NCI-H524 treated with DMSO at 0.1 percent for 48 hours (cell line): ENCODE measurements at regions not wholly inside any gene's neighbourhood (a gene's known extent, or its start where the extent isn't known, plus 50 kb on each side); places are given as distances from the start of the nearest gene placed in this dataset.
A peak's percentile ranks its signal among the peaks of the same experiment; 100 is the strongest.
"Not testable (repeated sequence)": the region's sequence is repeated elsewhere in the genome, so short reads cannot be mapped to it uniquely, and the experiment has no call there.

ENCODE experiments used
- DNase-seq: peaks from one replicate; lab custom pipeline; 2025; lab: John Stamatoyannopoulos, UW

DNA sequence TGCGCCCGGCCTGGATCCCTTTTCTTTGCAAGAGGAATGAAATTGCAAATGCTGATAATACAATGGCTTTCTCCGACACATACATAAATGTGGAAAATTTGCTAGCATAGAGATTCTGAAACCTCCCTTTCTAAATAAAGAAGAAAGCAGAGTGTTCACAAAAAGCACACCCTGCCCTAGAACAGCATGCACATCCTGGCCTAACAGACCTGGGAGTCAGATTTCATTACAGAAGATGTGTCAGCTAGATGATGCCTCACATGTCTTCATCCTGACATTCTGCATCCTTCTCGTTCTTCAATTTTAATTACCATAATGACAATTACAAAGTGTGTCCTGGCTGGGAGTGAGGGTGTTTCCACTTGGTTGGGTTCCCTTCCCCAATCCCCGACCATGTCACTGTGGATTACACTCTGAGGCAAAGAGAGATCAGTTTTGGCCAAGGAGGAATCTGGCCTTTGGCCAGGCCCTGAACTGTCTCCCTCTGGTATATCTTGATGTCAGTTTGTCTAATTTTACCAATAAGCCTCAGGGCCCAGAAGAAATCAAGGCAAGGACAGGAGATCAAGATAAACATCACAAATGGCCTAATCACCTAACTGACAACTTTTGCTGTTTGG is 104.9 kb upstream of the SPATA12 start:
- no peak for DNase-seq

DNA sequence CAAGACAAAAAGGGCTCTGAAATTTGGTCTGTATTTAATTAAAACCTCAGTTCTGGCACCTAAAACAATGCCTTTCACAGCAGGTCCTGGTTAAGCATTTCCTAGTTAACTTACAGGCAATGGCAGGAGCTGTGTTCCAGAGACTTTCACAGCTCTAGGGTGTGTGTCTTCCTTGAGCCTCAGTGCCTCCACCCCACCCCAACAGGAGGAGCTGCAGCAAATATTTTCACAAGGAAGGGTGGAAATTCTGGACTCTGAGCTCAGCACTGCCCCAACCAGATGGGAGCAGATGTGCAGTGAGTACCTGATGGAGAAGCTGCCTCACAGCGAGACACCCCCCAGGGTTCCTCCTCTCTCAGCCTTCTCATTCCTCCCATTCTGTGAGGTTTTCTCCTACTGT is 106.3 kb upstream of the SPATA12 start:
- no peak for DNase-seq

DNA sequence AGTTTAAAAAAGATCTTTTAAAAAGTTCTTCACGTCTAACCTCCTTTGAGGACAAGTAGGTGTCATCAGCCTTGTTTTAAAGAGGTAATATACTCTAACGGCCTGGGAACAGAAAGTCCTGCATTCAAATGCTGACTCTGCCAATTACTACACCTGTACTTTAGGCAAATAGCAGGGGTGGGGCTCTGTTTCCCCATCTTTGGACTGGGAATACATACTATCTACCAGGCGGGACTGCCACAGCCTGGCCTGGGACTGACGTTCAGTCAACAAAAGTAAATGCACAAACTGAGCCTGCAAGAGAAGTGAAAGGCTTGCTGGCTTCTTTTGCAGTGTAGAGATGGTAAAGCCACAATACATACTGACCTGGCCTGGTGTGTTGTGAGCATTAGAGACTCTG is 107.6 kb upstream of the SPATA12 start:
- no peak for DNase-seq

DNA sequence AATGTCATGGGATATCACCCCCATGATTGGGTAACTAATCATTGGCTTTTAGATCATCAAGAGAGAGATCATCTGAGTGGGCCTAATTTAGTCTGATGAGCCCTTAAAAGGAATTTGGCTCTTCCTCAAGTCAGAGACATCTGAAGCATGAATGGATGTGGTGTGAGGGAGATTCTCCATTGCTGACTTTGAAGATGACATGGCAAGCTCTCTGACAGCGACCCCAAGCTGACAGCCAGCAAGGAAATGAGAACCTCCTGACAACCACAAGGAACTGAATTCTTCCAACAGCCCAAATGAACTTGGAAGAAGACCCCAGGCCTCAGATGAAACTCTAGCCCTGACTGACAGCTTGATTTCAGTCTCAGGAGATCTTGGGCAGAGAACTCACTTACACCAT is 108.4 kb upstream of the SPATA12 start:
- no peak for DNase-seq

DNA sequence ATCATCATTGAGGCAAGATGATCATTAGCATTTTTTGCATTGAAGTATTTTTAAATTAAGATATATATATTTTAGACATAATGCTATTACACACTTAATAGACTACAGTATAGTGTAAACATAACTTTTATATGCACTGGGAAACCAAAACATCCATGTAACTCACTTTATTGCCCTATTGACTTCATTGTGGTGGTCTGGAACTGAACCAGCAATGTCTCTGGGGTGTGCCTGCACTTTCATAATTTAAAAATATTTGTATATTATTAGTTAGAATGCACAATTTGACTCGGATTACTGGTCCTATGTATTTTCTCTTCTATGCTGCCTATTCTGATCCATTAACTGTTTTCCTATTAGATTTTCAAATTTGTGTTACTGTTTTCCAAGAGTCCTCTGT is 109.1 kb upstream of the SPATA12 start:
- DNase-seq: no peak

DNA sequence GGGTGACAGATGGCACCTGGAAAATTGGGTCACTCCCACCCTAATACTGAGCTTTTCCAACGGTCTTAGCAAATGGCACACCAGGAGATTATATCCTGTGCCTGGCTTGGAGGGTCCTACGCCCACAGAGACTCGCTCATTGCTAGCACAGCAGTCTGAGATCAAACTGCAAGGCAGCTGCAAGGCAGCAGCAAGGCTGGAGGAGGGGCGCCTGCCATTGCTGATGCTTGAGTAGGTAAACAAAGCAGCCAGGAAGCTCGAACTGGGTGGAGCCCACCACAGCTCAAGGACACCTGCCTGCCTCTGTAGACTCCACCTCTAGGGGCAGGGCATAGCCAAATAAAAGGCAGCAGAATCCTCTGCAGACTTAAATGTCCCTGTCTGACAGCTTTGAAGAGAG is 115.1 kb upstream of the SPATA12 start:
- DNase-seq: not testable (repeated sequence)

DNA sequence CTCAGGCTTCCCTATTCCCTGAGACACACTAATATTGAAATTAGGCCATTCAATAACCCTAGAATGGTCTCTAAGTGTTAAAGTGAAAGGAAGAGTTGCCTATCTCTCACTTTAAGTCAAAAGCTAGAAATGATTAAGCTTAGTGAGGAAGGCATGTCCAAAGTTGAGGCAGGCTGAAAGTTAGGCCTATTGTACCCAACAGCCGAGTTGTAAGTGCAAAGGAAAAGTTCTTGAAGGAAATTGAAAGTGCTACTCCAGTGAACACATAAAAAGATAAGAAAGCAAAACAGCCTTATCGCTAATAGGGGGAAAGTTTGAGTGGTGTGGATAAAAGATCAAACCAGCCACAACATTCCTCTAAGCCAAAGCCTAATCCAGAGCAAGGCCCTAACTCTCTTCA is 117.9 kb upstream of the SPATA12 start:
- DNase-seq: no peak

DNA sequence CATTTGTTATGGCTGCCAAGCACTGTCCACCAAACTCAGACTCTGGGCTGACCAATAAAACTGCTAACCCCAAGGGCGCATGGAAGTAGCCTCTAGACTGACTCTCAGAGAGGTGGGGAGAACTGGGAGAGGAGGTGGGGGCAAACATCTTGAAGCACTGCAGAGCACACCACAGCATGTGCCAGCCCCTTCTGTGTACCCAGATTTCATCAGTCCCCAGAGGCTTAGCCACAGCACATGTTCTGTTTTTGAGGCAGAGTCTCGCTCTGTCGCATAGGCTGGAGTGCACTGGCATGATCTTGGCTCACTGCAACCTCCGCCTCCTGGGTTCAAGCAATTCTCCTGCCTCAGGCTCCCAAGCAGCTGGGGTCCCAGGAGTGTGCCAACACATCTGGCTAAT is 119.5 kb upstream of the SPATA12 start:
- peak; percentile 17 for DNase-seq

DNA sequence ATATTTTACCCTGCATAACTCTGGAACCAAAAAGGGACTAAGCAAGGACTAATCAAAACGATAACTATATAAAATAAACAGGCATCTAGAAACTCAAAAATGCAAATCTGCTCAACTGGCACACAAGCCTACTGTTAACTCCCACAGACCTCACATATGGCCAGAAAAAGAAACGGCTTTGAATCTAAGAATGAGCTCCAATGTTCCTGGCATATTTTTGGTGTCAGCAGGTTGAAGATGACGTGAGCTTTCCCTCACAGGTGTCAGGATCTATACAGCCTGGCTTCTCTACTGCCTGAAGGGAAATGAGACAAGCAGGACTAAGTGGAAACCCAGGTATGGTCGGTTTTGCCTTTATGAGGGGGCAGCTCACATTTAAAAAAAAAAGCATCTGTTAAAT is 120.1 kb upstream of the SPATA12 start:
- no peak for DNase-seq

DNA sequence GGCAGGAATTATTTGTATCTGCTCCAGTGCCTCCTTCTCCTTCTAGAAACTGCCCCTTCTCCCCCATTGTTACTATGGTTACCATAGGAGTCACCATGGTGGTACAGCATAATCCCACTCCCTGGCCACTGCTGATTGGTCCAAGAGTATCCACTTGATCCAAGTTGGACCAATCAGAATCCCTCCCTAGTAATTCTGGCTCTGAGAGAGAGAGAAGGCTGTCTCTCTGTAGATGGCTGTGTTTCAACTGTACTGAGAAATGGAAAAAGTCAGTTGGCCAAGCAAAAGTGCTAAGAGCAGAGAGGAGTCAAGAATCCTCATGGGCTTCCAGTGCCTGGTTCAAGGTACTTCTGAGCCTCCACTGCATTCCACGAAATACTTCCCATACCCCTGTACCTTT is 120.6 kb upstream of the SPATA12 start:
- DNase-seq: peak; percentile 69

DNA sequence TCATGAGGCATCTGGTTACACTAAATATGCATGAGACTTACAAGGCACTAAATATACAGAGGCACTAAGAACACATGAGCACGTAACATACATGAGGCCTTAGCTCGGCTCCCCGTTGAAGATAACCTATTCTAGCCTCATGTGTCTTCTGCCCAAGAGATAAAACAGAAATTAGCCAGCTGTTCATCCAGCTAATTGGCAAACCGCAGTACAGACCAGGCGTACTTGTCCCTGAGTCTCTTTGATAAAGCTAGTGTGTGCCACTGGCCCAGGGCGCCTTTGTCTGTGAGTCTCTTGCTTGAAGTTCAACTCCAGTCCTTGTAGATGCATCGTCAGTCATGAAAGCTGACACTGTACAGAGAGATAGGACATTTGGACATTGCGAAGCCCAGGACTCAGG is 121.9 kb upstream of the SPATA12 start:
- DNase-seq: no peak

DNA sequence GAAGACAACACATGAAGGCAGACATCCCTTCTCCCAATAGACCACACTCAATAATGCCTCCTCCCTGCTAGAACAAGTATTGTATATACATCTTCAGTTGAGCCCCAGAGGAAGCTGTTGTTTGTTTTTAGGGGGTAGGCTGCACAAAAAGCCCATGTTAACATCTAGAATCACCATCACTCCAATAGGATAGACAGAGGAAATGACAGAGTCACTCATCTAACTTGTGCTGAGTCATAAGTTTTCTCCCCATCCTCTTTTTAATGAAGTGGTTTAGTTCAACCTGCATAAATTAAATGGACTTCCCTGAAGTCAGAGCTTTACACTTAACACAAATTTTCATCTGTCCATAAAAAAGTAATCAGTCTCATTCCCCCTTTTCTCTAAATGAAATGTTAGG is 122.9 kb upstream of the SPATA12 start:
- DNase-seq: no peak

DNA sequence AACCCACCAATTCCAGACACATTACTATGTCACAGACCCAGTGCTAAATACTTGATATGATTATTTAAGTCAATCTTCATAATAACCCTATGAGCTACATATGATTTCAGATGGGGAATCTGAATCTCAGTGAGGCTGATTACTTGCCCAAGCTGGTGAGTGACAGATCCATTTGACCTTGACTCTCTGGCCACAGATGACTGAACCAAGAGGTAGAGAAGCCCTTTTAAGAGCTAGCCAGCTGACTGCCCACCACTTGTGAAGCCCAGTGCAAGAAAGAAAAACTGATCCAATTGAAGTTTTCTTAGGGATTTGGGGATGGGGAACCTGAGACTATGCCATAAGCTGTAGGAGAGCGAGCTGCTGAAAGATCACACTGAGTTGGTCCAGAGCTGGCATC is 124.7 kb upstream of the SPATA12 start:
- DNase-seq: no peak

DNA sequence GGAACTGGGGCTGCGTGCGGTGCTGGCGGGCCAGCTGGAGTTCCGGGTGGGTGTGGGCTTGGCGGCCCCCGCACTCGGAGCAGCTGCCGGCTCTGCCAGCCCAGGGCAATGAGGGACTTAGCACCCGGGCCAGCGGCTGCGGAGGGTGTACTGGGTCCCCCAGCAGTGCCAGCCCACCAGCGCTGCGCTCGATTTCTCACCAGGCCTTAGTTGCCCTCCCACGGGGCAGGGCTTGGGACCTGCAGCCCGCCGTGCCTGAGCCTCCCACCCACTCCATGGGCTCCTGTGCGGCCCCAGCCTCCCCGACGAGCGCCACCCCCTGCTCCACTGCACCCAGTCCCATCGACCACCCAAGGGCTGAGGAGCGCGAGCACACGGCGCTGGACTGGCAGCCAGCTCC is 126.0 kb upstream of the SPATA12 start:
- DNase-seq: not testable (repeated sequence)

DNA sequence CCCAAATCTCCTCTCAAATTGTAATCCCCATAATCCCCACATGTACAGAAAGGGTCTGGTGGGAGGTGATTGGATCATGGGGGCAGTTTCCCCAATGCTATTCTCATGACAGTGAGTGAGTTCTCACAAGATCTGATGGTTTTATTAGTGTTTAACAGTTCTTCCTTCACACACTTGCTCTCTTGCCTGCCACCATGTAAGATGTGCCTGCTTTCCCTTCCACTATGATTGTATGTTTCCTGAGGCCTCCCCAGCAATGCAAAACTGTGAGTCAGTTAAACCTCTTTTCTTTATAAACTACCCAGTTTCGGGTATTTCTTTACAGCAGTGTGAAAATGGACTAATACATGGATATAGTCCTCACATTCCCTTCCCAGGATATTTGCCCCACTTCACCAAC is 126.7 kb upstream of the SPATA12 start:
- DNase-seq: no peak

DNA sequence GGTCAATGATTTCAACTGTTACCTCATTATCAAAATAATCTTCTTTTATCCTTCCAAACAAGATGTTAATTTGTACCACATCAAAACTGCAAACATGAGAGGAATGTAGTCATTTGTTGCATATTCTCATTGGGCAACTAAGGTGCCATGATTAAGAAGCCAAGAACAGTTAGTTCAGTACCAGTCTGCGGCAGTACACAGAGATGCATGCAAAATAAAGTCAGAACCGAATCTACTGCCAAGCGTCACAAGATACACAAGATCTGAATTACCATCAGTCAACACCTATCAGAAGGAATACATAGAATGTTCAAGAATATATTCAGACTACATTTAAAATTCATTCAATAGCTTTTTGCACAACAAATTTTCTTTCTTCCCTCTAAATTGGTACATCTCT is 127.6 kb upstream of the SPATA12 start:
- DNase-seq: no peak

DNA sequence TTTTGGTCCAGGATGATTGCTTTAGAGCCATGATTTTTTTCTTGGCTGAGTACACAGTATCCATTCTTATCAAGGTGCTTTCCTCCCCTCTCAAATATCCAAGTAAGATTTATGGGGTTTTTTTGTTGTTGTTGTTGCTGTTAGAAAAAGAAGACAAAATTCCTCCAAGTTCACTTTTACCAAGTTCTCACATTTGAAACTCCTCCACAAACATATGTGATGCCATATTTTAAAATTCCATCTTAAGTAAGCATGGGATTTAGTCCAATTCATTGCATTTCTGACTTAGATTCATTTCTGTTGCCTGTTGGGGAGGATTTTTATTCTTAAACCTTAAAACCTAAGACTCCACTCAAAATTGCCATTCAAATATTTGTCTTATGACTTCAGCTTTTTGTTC is 128.6 kb upstream of the SPATA12 start:
- DNase-seq: no peak

DNA sequence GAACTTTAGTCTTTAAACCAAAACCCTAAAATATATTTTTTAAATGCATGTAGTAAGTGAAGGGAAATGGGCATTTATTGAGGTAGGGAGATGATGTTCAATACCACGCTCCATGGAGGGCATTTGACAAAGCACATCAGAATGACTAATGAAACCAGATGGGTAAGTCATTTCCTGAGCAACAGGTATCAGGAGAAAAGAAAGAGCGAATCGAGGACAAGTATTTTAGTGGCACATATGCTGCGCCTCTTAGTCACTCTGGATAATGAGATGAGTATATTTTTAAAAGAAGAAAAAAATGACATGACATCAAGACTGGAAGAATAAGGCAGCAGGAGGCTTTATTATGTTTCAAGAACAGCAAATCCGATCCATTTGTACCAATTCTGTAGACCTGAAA is 129.0 kb upstream of the ARHGEF3 start:
- no peak for DNase-seq

DNA sequence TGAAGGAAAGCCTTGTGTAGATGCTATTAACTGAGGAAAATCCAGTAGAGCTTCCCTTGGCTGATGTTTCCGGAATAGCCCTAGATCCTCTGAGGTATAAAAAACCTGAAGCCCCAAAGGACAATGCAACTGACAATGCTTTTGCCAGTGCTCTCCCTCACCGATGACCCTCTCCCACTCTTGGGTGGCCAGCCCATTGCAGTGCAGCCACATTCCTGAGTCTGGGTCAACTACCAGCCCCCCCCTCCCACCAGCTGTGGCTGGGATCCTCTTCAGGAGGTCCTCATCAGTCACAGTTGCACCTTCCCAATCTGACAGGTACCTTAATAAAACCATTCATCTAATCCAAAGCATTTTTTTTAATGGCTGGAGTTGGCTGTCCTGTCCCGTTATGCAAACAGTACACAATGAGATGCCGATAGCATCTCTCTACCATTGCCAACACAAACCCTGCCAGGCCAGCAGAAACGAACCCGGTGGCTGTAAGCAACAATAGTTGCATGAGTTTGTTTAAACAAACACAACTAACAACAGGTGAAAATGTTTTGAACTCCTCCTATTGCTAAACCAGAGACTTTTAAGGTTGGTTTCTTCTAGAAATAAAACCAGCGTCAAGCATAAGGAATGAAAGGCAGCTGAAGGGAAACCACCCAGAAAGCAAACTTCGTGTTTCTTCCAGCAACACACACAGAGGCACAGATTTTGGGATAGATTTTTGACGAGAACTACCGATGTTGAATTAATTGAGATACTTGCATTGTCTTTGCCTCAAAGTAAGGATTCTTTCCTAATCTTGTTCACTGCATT is 128.3 kb upstream of the ARHGEF3 start:
- DNase-seq: no peak

DNA sequence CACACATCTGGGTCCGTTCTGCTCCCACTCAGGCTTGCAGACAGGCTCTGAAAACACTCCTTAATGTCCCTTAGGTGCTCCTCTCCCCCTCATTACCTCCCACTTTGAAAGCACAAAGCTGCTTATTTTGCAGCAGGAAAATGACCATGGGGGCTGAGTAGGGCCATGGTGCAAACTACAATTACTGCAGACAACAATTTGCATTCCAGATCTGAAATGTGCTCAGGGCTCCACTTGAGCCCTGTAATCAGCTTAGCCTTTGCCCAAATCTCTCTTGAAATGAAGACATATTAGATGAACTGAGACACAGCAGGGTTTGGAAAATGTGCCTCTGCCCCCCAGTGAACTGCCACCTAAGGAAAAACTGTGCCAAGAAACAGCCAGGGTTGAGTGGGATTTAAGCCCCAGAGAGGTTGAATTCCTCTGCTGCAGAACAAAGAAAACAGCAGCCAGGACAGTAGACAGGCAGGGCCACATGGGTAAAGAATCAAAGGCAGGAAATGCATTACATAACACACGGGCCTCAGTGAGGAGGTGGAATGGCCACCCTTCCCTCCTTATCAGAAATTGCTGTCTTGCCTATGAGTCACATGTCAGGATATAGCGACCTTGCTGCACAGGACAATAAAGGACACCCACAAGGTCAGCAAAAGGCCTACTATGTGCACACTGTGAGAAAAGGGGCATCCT is 126.8 kb upstream of the ARHGEF3 start:
- peak; percentile 66 for DNase-seq

DNA sequence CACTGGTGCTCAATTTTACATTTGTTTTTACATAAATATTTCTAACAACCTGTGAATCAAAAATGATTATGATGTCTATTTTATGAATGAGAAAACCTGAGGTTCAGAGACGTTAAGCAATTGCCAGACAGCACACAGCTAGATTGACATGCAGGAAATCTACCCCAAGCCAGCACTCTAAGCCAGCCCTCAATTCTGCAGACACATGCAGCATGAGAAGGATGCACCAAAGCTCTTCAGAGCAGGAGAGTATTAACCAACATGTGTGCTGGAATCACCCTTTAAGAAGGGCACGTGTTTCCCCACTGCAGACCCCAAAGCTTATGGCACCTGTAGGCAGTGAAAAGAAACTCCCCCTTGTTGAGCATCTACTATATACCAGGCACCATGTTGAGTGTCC is 126.1 kb upstream of the ARHGEF3 start:
- no peak for DNase-seq

DNA sequence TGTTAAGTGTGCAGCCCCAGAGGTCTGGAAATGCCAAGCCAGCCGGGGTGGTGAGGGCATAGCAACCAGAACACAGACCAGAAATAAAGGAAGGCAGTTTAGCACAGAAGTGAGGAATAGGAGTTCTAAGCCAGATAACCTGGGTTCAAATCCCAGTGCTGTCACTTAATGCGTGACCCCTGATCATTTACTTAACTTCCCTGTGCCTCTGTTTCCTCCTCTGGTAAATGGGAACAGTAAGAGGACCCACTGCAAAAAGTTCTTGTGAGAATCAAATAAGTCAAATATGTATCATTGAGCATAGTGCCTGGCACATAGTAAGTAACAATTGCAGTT is 125.2 kb upstream of the ARHGEF3 start:
- no peak for DNase-seq

DNA sequence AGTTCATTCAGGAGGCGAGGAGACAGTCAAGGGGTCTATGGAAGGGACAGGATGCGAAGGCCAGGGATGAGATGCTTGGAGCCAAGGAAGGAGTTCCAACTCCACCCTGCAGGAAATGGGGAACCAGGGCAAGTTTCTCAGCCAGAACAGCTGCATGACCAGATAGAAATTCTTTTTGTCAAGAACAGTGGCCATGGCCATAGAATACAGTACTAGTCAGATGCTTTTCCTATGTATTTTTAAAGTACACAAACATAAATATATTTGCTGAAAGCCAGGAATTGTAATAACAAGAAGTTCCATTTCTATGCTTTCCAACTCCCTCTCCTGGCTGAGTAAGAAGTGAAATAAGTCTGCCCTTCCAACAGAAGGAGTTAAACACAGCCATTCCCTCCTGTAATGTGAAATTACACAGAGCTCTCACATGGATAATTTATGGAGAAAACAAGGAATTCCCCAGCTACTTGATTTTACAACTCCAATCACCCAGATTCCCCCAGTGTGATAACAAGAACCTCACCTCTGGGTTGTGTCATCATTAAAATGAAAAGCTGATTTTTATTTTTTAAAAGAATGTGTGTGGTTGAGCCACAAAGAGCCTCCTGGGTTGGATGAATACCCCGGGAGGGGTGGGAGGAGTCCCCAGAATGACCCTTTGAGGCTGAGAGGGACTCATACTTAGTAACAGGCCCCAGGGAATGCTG is 124.6 kb upstream of the ARHGEF3 start:
- DNase-seq: no peak
